CD4-positive, alpha-beta T cell (primary cell): ENCODE measurements at regions not wholly inside any gene's neighbourhood (a gene's known extent, or its start where the extent isn't known, plus 50 kb on each side); places are given as distances from the start of the nearest gene placed in this dataset.

Experiments
- ATAC-seq: fragments of 200-7000 bp; cut with Tn5 transposase; one replicate; pipeline ENCODE4 v1.10.0; 2022; ENCODE audit warnings: mild to moderate bottlenecking; ENCODE audit not compliant: poor library complexity
- CTCF ChIA-PET: fragments of 350-600 bp; sonication (Branson Sonifier 250); formaldehyde crosslinking; loops from one replicate; lab custom pipeline; 2021; ENCODE audit warnings: antibody characterized with exemption, inconsistent platforms; lab: Charles Lee
- POLR2A ChIA-PET: fragments of 350-600 bp; sonication (Branson Sonifier 250); formaldehyde crosslinking; loops from one replicate; lab custom pipeline; 2021; ENCODE audit warnings: antibody characterized with exemption, inconsistent platforms; lab: Charles Lee
- DNase-seq, 14 experiments: peaks; one replicate each; pipeline ENCODE4 v3.0.0-alpha.2; 2013 to 2020; ENCODE audit warnings: mixed read lengths in 2 of 14
- H3K27ac ChIP-seq, 2 donors: one replicate each; pipeline versions ENCODE4 v1.5.1 to v1.7.0; 2013; ENCODE audit warnings: low read length in 2 of 2, low read depth in 1 of 2, mild to moderate bottlenecking in 1 of 2
- H3K27me3 ChIP-seq, 2 experiments: 1 replicate in 1 of 2; 2 replicates in 1 of 2; pipeline versions ENCODE4 v1.6.1 to v1.7.0; 2013; ENCODE audit warnings: low read length in 2 of 2, control low read depth in 1 of 2, mild to moderate bottlenecking in 1 of 2, moderate library complexity in 1 of 2; ENCODE audit not compliant: insufficient read depth in 2 of 2, control insufficient read depth in 1 of 2
- H3K36me3 ChIP-seq: one replicate; pipeline ENCODE4 v1.6.1; 2013; ENCODE audit warnings: low read length, control low read depth; ENCODE audit not compliant: insufficient read depth
- H3K4me1 ChIP-seq: one replicate; pipeline ENCODE4 v1.6.1; 2013; ENCODE audit warnings: low read length, control low read depth; ENCODE audit not compliant: insufficient read depth
- H3K4me3 ChIP-seq: one replicate; pipeline ENCODE4 v1.5.1; 2013; ENCODE audit warnings: mild to moderate bottlenecking, low read length, moderate library complexity
- H3K9me3 ChIP-seq, 2 experiments: 1 replicate in 1 of 2; 2 replicates in 1 of 2; pipeline versions ENCODE4 v1.6.1 to v1.7.0; 2013; ENCODE audit warnings: low read length in 2 of 2, mild to moderate bottlenecking in 2 of 2, control low read depth in 1 of 2, moderate library complexity in 1 of 2; ENCODE audit not compliant: control insufficient read depth in 1 of 2, insufficient read depth in 1 of 2
- H3K27ac Mint-ChIP-seq: one replicate; pipeline ENCODE4 v1.8.0; 2020; ENCODE audit warnings: mixed read lengths
- H3K27me3 Mint-ChIP-seq: one replicate; pipeline ENCODE4 v1.8.0; 2021; ENCODE audit warnings: mixed read lengths
- H3K36me3 Mint-ChIP-seq: one replicate; pipeline ENCODE4 v1.8.0; 2021; ENCODE audit warnings: low read depth, mixed read lengths
- H3K4me1 Mint-ChIP-seq: one replicate; pipeline ENCODE4 v1.8.0; 2021; ENCODE audit warnings: low read depth, mixed read lengths
- H3K4me3 Mint-ChIP-seq: one replicate; pipeline ENCODE4 v1.8.0; 2020; ENCODE audit warnings: mild to moderate bottlenecking, mixed read lengths
- H3K9me3 Mint-ChIP-seq: one replicate; pipeline ENCODE4 v1.8.0; 2020; ENCODE audit warnings: mixed read lengths
- intact Hi-C, 2 experiments: fragments of 100-400 bp; cut with DNase I in 1 of 2; cut with micrococcal nuclease in 1 of 2; formaldehyde crosslinking; loops; one replicate each; pipeline versions ENCODE4 v1.15.1 to v1.9.0; 2023 to 2025; cut with DNase I, micrococcal nuclease
- TF ChIP-seq, protein P1 (sequence below): fragments of 200-600 bp; IDR thresholded peaks from one replicate; pipeline ENCODE4 v1.8.0; 2022; ENCODE audit warnings: antibody characterized with exemption, mild to moderate bottlenecking

DNA sequence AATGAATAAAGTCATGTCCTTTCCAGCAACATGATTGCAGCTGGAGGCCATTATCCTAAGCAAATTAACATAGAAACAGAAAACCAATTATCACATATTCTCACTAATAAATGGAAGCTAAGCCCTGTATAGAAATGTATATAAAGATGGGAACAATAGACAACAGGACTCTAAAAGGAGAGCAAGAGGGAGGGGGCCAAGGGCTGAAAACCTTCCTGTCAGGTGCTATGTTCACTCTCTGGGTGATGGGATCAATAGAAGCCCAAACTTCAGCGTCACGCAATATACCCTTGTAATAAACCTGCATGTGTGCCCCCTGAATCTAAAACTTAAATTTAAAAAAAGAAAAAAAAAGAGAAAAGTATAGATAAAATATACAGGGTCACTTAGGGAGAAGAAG is 163.7 kb upstream of the ACO1 start:
- no peaks in the 10 kb centered on the region for H3K9me3 ChIP-seq
- H3K36me3 Mint-ChIP-seq = no peaks in the 10 kb centered on the region
- peaks cover 3% of the 10 kb centered on the region for H3K9me3 Mint-ChIP-seq
- no peaks in the 10 kb centered on the region for H3K4me1 Mint-ChIP-seq
- no peaks in the 10 kb centered on the region for H3K27me3 ChIP-seq
- intact Hi-C loops = no loop called here
- no peaks in the 10 kb centered on the region for H3K36me3 ChIP-seq
- no peaks in the 10 kb centered on the region for H3K4me1 ChIP-seq
- ChIA-PET CTCF (no interaction called here), POLR2A (no interaction called here)
- ATAC-seq (no peak), DNase-seq (no peak)
- TF ChIP-seq, protein P1, sequence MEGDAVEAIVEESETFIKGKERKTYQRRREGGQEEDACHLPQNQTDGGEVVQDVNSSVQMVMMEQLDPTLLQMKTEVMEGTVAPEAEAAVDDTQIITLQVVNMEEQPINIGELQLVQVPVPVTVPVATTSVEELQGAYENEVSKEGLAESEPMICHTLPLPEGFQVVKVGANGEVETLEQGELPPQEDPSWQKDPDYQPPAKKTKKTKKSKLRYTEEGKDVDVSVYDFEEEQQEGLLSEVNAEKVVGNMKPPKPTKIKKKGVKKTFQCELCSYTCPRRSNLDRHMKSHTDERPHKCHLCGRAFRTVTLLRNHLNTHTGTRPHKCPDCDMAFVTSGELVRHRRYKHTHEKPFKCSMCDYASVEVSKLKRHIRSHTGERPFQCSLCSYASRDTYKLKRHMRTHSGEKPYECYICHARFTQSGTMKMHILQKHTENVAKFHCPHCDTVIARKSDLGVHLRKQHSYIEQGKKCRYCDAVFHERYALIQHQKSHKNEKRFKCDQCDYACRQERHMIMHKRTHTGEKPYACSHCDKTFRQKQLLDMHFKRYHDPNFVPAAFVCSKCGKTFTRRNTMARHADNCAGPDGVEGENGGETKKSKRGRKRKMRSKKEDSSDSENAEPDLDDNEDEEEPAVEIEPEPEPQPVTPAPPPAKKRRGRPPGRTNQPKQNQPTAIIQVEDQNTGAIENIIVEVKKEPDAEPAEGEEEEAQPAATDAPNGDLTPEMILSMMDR = no peak
- H3K4me3 Mint-ChIP-seq = no peak overlapping the region
- H3K27ac Mint-ChIP-seq = no peak overlapping the region
- H3K27ac ChIP-seq = no peak overlapping the region
- H3K27me3 Mint-ChIP-seq = no peaks in the 10 kb centered on the region
- no peak overlapping the region for H3K4me3 ChIP-seq

DNA sequence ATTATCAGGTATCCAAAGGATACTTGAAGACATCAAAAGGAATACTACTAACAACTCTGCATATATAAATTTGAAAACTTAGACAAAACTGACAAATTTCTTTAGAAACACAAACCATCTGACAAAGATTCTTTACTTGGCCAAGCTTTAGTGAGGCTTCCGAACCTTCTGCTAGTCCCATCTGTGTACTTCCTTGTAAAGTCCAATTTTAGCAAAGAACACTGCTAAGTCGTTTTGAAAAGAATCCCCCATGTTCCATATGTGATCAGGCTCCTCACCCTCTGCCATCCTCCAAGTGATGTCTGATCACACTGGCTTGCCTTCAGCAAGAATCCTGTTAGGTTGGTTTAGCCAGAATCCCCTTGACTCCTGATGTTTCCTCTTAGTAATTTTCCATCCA is 150.0 kb upstream of the ACO1 start:
- no peak for DNase-seq
- Histone ChIP-seq H3K4me3 (no peak overlapping the region), H3K9me3 (no peaks in the 10 kb centered on the region), H3K27me3 (no peaks in the 10 kb centered on the region), H3K36me3 (no peaks in the 10 kb centered on the region), H3K27ac (no peak overlapping the region), H3K4me1 (no peaks in the 10 kb centered on the region)
- intact Hi-C loops = no loop called here
- H3K9me3 Mint-ChIP-seq = peaks cover 3% of the 10 kb centered on the region
- ChIA-PET POLR2A (no interaction called here), CTCF (no interaction called here)
- H3K27ac Mint-ChIP-seq = no peak overlapping the region
- H3K27me3 Mint-ChIP-seq = no peaks in the 10 kb centered on the region
- H3K36me3 Mint-ChIP-seq = no peaks in the 10 kb centered on the region
- H3K4me1 Mint-ChIP-seq = no peaks in the 10 kb centered on the region
- ATAC-seq = no peak
- TF ChIP-seq, protein P1 = no peak
- no peak overlapping the region for H3K4me3 Mint-ChIP-seq

DNA sequence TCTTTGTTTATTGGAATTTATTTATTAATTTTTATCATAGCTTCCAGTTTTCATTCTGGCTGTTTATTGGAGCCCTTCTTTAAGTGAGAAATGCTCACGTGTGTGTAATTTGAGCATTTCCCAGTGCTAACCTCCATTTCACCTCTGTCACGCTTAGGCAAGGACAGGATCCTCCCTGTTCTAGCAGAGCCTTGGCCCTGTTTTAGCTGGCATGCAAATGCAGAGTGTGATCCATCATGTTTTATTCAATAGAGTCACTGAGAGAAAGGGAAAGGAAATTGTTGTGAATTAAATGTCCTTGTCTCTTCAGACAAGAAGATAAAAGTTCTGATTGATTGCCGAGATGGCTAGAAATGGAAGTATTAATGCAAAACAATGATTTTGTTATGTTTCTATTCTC is 137.3 kb upstream of the ACO1 start:
- ChIA-PET POLR2A (no interaction called here), CTCF (no interaction called here)
- Mint-ChIP-seq H3K9me3 (no peaks in the 10 kb centered on the region), H3K36me3 (no peaks in the 10 kb centered on the region), H3K27ac (no peak overlapping the region), H3K4me1 (no peaks in the 10 kb centered on the region), H3K4me3 (no peak overlapping the region), H3K27me3 (peaks cover 8% of the 10 kb centered on the region)
- no peak for DNase-seq
- TF ChIP-seq, protein P1 = no peak
- H3K27me3 ChIP-seq = no peaks in the 10 kb centered on the region
- no peaks in the 10 kb centered on the region for H3K4me1 ChIP-seq
- H3K36me3 ChIP-seq = no peaks in the 10 kb centered on the region
- H3K4me3 ChIP-seq = no peak overlapping the region
- intact Hi-C loops = no loop called here
- no peak overlapping the region for H3K27ac ChIP-seq
- H3K9me3 ChIP-seq = no peaks in the 10 kb centered on the region
- no peak for ATAC-seq
